ENCODE measurements at regions not wholly inside any gene's neighbourhood (a gene's known extent, or its start where the extent isn't known, plus 50 kb on each side); places are given as distances from the start of the nearest gene placed in this dataset.

GRCh38 chr15:27676647-27677046, 422.5 kb downstream of the OCA2 start:
- H3K4me2 ChIP-seq (ENCODE audit: insufficient read depth, insufficient read length, low read length): no peak overlapping the region
- Mint-ChIP-seq H3K27ac (no peak overlapping the region), H3K4me3 (no peak overlapping the region), H3K9me3 (no peaks in the 10 kb centered on the region; a peak in 1 of 5 replicates), H3K36me3 (ENCODE audit: insufficient read depth in 1 of 3, low read depth in 3 of 3) (no peaks in the 10 kb centered on the region; a peak in 2 of 7 replicates), H3K4me1 (peaks cover 39 to 45% of the 10 kb centered on the region in 2 experiments), H3K27me3 (ENCODE audit: low read depth) (peaks cover 25% of the 10 kb centered on the region)
- no peaks in the 10 kb centered on the region for H3K79me1 ChIP-seq (ENCODE audit: insufficient read depth, low read depth, low read length, poor library complexity, severe bottlenecking)
- H3K23me2 ChIP-seq (ENCODE audit: insufficient read length, low read depth, low read length, poor library complexity, severe bottlenecking): no peaks in the 10 kb centered on the region
- no CpG with 5 or more reads among the region's 9 CpGs for WGBS (ENCODE audit: extremely low coverage, insufficient read length, low lambda C conversion rate)
- no peak overlapping the region for H2BK15ac ChIP-seq (ENCODE audit: low read depth, low read length)
- no peak overlapping the region for H3K56ac ChIP-seq (ENCODE audit: insufficient read length, low read depth, low read length)
- H2BK120ac ChIP-seq (ENCODE audit: low read depth, low read length, poor library complexity, severe bottlenecking): no peak overlapping the region
- no peaks in the 10 kb centered on the region for H3K79me2 ChIP-seq (ENCODE audit: insufficient read depth, low read length)
- no peak overlapping the region for H3K23ac ChIP-seq (ENCODE audit: insufficient read length, low read depth, low read length)
- H3K4me1 ChIP-seq (ENCODE audit: insufficient read depth, low read length): peaks cover 5% of the 10 kb centered on the region; the same call in 1 of the 2 replicates
- no peaks in the 10 kb centered on the region for H4K20me1 ChIP-seq (ENCODE audit: control insufficient read depth, insufficient read depth, insufficient read length)
- H3K4ac ChIP-seq (ENCODE audit: low read depth, low read length): no peak overlapping the region
- no peak overlapping the region for H3K27ac ChIP-seq (ENCODE audit: insufficient read length, low read depth, low read length)
- H3K27me3 ChIP-seq (ENCODE audit: insufficient read depth, low read length): no peaks in the 10 kb centered on the region
- TF ChIP-seq CTCF (conservative IDR thresholded peaks at IDR 0.05): no peak
- no peak overlapping the region for H2AFZ ChIP-seq (ENCODE audit: low read length)
- no peak overlapping the region for H3K18ac ChIP-seq (ENCODE audit: insufficient read length, low read depth, low read length)
- H2AK5ac ChIP-seq (ENCODE audit: insufficient read length, low read length): no peak overlapping the region
- H4K8ac ChIP-seq (replicated peaks; ENCODE audit: insufficient read length, low read depth, low read length): no peak overlapping the region
- H2BK12ac ChIP-seq (ENCODE audit: insufficient read length, low read depth, low read length): no peak overlapping the region
- DNase-seq: no peak
- H2BK20ac ChIP-seq (ENCODE audit: low read depth, low read length, poor library complexity, severe bottlenecking): no peak overlapping the region
- H4K91ac ChIP-seq (ENCODE audit: insufficient read length, low read depth, low read length): no peak overlapping the region
- H3T11ph ChIP-seq (ENCODE audit: low read length): no peak overlapping the region
- no peak overlapping the region for H3K9ac ChIP-seq (ENCODE audit: extremely low read depth, insufficient read length, low read length)
- H3K14ac ChIP-seq (ENCODE audit: insufficient read depth, low read length): no peak overlapping the region; the same call in 1 of the 2 replicates
- no peak overlapping the region for H4K5ac ChIP-seq (ENCODE audit: insufficient read length, low read depth, low read length)
- no peak overlapping the region for H2BK5ac ChIP-seq (ENCODE audit: insufficient read length, low read length)
- H3K9me3 ChIP-seq (ENCODE audit: control insufficient read depth, low read depth, low read length): no peaks in the 10 kb centered on the region
